ENCODE measurements at regions not wholly inside any gene's neighbourhood (a gene's known extent, or its start where the extent isn't known, plus 50 kb on each side); places are given as distances from the start of the nearest gene placed in this dataset.

- TF ChIP-seq CTCF (IDR thresholded peaks at IDR 0.05; ENCODE audit: extremely low read depth, missing control alignments), result no peak
- no peak for DNase-seq (ENCODE audit: low spot score)
Measured at GRCh38 chr3:25155652-25156471, 272.2 kb upstream of the RARB start.

DNA sequence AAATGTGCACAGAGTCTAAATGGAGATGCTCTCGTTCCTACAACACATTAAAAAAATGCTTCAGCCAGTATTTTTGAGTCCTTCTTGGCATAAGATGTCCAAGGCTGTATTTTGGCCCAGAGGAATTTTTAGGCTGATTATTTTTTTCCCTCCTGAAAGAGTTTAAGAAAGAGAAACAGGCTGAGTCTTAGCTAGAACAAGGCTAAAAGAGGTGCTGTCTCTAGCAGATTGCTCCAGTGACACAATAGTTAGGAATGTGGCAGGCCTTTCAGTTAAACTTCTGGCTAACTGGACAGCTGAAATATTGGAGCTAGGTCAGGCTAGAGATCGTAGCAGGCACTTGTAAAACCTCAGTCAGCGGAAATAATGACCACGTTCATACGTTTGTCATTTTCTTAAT lies 271.4 kb upstream of the RARB start:
- DNase-seq (ENCODE audit: low spot score), result no peak
- TF ChIP-seq CTCF (IDR thresholded peaks at IDR 0.05; ENCODE audit: extremely low read depth, missing control alignments), result no peak

- DNase-seq (ENCODE audit: low spot score), result no peak
- no peak for TF ChIP-seq CTCF (IDR thresholded peaks at IDR 0.05; ENCODE audit: extremely low read depth, missing control alignments)
Measured at GRCh38 chr3:25165306-25165705, 262.8 kb upstream of the RARB start.

- no peak for DNase-seq (ENCODE audit: low spot score)
Measured at GRCh38 chr3:25166016-25166415, 262.0 kb upstream of the RARB start.

GRCh38 chr3:25169151-25169550 lies 258.9 kb upstream of the RARB start:
- no peak for DNase-seq (ENCODE audit: low spot score)
- TF ChIP-seq CTCF (IDR thresholded peaks at IDR 0.05; ENCODE audit: extremely low read depth, missing control alignments), result no peak

More at GRCh38 chr3:25166016-25166415, 262.0 kb upstream of the RARB start:
- no peak for TF ChIP-seq CTCF (IDR thresholded peaks at IDR 0.05; ENCODE audit: extremely low read depth, missing control alignments)

DNA sequence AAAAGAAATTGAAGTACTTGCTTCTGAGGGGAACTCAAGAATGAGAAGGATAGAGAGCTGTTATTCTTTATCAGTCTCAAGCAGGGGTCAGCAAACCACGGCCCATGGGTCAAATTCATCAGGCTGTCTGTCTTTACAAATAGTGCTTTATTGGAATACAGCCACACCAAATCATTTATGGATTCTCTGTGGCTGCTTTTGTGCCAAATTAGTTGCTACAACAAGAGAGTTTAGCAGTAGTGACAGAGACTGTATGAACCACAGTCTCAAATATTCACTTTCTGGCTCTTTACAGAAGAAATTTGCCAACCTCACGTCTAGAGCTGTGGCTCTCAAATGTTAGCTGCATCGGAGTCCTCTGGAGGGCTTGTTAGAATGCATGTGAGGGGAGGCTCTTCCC lies 258.0 kb upstream of the RARB start:
- no peak for TF ChIP-seq CTCF (IDR thresholded peaks at IDR 0.05; ENCODE audit: extremely low read depth, missing control alignments)
- DNase-seq (ENCODE audit: low spot score), result no peak

- TF ChIP-seq CTCF (IDR thresholded peaks at IDR 0.05; ENCODE audit: extremely low read depth, missing control alignments), result no peak
Measured at GRCh38 chr3:25171118-25171807, 256.8 kb upstream of the RARB start.

More at GRCh38 chr3:25171118-25171807, 256.8 kb upstream of the RARB start:
- no peak for DNase-seq (ENCODE audit: low spot score)

All from GM20000 (cell line).